ENCODE measurements at regions not wholly inside any gene's neighbourhood (a gene's known extent, or its start where the extent isn't known, plus 50 kb on each side); places are given as distances from the start of the nearest gene placed in this dataset.

DNA sequence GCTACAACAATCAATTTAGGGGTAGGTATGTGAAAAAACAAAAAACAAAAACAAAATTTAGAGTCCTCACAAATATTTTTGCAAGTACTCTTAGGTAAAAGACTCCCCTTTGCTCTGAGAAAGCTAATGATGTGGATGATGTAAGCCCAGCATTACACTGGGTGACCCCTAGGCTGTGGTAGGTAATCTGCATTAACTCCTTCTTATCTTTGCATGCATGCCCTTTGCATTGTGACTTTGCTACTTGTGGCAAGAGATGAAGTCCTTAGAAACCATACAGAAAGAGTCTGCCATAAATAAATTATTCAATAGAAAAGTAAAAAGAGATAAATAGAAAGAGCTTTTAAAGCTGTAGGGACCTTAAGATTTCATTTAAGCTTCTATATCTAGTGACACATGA, 159.7 kb upstream of the MBNL1 start:
- TF ChIP-seq TARDBP (IDR thresholded peaks at IDR 0.05) (no peak), FOXM1 (IDR thresholded peaks at IDR 0.05; ENCODE audit: borderline replicate concordance) (no peak), BHLHE40 (IDR thresholded peaks at IDR 0.05; ENCODE audit: borderline replicate concordance) (no peak), FOXK2 (IDR thresholded peaks at IDR 0.05) (no peak), SP1 (IDR thresholded peaks at IDR 0.05) (no peak), PKNOX1 (IDR thresholded peaks at IDR 0.05) (no peak), ARNT (IDR thresholded peaks at IDR 0.05) (no peak), SUZ12 (IDR thresholded peaks at IDR 0.05) (no peak), ZNF384 (IDR thresholded peaks at IDR 0.05) (no peak), FOXA1 (IDR thresholded peaks at IDR 0.05) (no peak), LEF1 (IDR thresholded peaks at IDR 0.05; ENCODE audit: borderline replicate concordance) (no peak)

Measured in HEK293T (cell line).